PC-3 (cell line): ENCODE measurements at regions not wholly inside any gene's neighbourhood (a gene's known extent, or its start where the extent isn't known, plus 50 kb on each side); places are given as distances from the start of the nearest gene placed in this dataset.

Experiments
- CTCF ChIP-seq: fragments of 300-600 bp; sonication (generic); conservative IDR thresholded peaks from 2 replicates; pipeline ENCODE4 v1.5.1; 2017; ENCODE audit warnings: antibody characterized with exemption, low read depth, mild to moderate bottlenecking, low read length
- EZH2 ChIP-seq: fragments of 300-600 bp; sonication (generic); IDR thresholded peaks from one replicate; pipeline ENCODE4 v1.6.1; 2017; ENCODE audit warnings: antibody characterized with exemption, mild to moderate bottlenecking, low read length; ENCODE audit not compliant: unreplicated experiment
- EZH2phosphoT487 ChIP-seq: fragments of 300-600 bp; sonication (generic); IDR thresholded peaks from 2 replicates; pipeline ENCODE4 v1.6.1; 2018; ENCODE audit warnings: mild to moderate bottlenecking, antibody characterized with exemption, low read length, borderline replicate concordance

DNA sequence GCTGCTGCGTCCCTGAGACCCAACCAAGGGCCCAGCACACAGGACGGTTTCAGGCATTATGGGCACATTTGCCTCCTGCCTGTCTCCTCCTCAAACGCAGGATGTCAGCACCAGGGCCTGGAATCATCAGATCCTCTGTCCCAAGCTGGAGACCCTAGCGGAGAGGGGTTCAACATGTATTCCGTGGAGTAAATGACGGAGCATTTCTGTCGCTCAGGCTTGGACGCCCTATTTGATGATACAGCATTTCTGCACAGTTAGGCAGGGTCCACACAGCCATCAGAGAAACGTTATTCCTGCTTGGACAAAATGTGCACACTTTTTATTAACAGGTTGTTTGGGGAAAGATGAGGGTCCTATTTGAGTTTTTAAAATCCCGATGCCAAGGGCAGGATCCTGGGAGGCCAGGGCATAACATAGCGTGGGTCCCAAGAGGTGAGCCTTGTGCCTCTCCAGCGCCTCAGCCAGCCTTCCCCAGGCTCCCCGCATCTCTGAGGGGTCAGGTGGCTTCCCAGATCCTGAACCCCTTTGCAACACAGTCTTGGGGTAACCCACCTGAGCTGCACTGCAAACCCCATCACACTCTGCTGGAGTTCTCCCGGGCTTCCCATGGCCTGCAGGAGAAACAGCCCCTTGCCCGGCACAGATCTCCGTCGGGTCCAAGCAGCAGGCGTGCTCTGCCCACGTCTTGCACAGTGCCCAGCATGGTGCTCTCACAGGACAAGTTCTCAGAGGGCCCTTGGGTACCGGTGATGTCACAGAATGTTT lies 319.7 kb upstream of the MYT1L start:
- TF ChIP-seq CTCF: no peak
- no peak for TF ChIP-seq EZH2
- TF ChIP-seq EZH2phosphoT487: no peak
